ENCODE measurements at regions not wholly inside any gene's neighbourhood (a gene's known extent, or its start where the extent isn't known, plus 50 kb on each side); places are given as distances from the start of the nearest gene placed in this dataset.

GRCh38 chr20:52688345-52688744, 283.8 kb upstream of the TSHZ2 start:
- Histone ChIP-seq H3K36me3 (ENCODE audit: insufficient read depth, low read length) (no peaks in the 10 kb centered on the region), H3K4me2 (ENCODE audit: low read depth, low read length, poor library complexity, severe bottlenecking) (no peak overlapping the region), H3K9me3 (ENCODE audit: insufficient read depth, low read depth, low read length) (no peaks in the 10 kb centered on the region), H3K9me2 (replicated peaks; ENCODE audit: low read depth, low read length) (no peaks in the 10 kb centered on the region), H4K20me1 (ENCODE audit: insufficient read depth, low read length, poor library complexity, severe bottlenecking) (no peaks in the 10 kb centered on the region), H3K4me3 (ENCODE audit: low read length, poor library complexity, severe bottlenecking) (no peak overlapping the region), H3K27me3 (ENCODE audit: insufficient read depth, low read length, poor library complexity, severe bottlenecking) (no peaks in the 10 kb centered on the region), H3K9ac (ENCODE audit: low read depth, low read length, poor library complexity, severe bottlenecking) (no peak overlapping the region), H2AFZ (ENCODE audit: low read length) (no peak overlapping the region), H3K79me2 (ENCODE audit: insufficient read depth, low read length) (no peaks in the 10 kb centered on the region), H3F3A (ENCODE audit: low read depth) (no peaks in the 10 kb centered on the region), H3K4me1 (ENCODE audit: insufficient read depth, low read length, poor library complexity, severe bottlenecking) (no peaks in the 10 kb centered on the region)
- TF ChIP-seq, protein P1, sequence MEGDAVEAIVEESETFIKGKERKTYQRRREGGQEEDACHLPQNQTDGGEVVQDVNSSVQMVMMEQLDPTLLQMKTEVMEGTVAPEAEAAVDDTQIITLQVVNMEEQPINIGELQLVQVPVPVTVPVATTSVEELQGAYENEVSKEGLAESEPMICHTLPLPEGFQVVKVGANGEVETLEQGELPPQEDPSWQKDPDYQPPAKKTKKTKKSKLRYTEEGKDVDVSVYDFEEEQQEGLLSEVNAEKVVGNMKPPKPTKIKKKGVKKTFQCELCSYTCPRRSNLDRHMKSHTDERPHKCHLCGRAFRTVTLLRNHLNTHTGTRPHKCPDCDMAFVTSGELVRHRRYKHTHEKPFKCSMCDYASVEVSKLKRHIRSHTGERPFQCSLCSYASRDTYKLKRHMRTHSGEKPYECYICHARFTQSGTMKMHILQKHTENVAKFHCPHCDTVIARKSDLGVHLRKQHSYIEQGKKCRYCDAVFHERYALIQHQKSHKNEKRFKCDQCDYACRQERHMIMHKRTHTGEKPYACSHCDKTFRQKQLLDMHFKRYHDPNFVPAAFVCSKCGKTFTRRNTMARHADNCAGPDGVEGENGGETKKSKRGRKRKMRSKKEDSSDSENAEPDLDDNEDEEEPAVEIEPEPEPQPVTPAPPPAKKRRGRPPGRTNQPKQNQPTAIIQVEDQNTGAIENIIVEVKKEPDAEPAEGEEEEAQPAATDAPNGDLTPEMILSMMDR (conservative IDR thresholded peaks at IDR 0.05; ENCODE audit: low read length): no peak
- no peak for TF ChIP-seq EZH2phosphoT487 (IDR thresholded peaks at IDR 0.05; ENCODE audit: borderline replicate concordance)

GRCh38 chr20:52684905-52685304, 287.3 kb upstream of the TSHZ2 start:
- H4K20me1 ChIP-seq (ENCODE audit: insufficient read depth, low read length, poor library complexity, severe bottlenecking): no peaks in the 10 kb centered on the region
- TF ChIP-seq, protein P1 (conservative IDR thresholded peaks at IDR 0.05; ENCODE audit: low read length): no peak
- TF ChIP-seq EZH2phosphoT487 (IDR thresholded peaks at IDR 0.05; ENCODE audit: borderline replicate concordance): no peak
- no peaks in the 10 kb centered on the region for H3K4me1 ChIP-seq (ENCODE audit: insufficient read depth, low read length, poor library complexity, severe bottlenecking)
- no peaks in the 10 kb centered on the region for H3K36me3 ChIP-seq (ENCODE audit: insufficient read depth, low read length)
- no peak overlapping the region for H3K9ac ChIP-seq (ENCODE audit: low read depth, low read length, poor library complexity, severe bottlenecking)
- H2AFZ ChIP-seq (ENCODE audit: low read length): no peak overlapping the region
- no peak overlapping the region for H3K4me3 ChIP-seq (ENCODE audit: low read length, poor library complexity, severe bottlenecking)
- no peaks in the 10 kb centered on the region for H3K27me3 ChIP-seq (ENCODE audit: insufficient read depth, low read length, poor library complexity, severe bottlenecking)
- no peaks in the 10 kb centered on the region for H3K79me2 ChIP-seq (ENCODE audit: insufficient read depth, low read length)
- no peaks in the 10 kb centered on the region for H3F3A ChIP-seq (ENCODE audit: low read depth)
- H3K9me2 ChIP-seq (replicated peaks; ENCODE audit: low read depth, low read length): no peaks in the 10 kb centered on the region
- H3K9me3 ChIP-seq (ENCODE audit: insufficient read depth, low read depth, low read length): no peaks in the 10 kb centered on the region
- H3K4me2 ChIP-seq (ENCODE audit: low read depth, low read length, poor library complexity, severe bottlenecking): no peak overlapping the region

- H3K9me3 ChIP-seq (ENCODE audit: insufficient read depth, low read depth, low read length): no peaks in the 10 kb centered on the region
- H4K20me1 ChIP-seq (ENCODE audit: insufficient read depth, low read length, poor library complexity, severe bottlenecking): no peaks in the 10 kb centered on the region
- H3F3A ChIP-seq (ENCODE audit: low read depth): no peaks in the 10 kb centered on the region
- no peaks in the 10 kb centered on the region for H3K27me3 ChIP-seq (ENCODE audit: insufficient read depth, low read length, poor library complexity, severe bottlenecking)
- H3K9ac ChIP-seq (ENCODE audit: low read depth, low read length, poor library complexity, severe bottlenecking): no peak overlapping the region
- no peak overlapping the region for H3K4me2 ChIP-seq (ENCODE audit: low read depth, low read length, poor library complexity, severe bottlenecking)
- TF ChIP-seq, protein P1 (conservative IDR thresholded peaks at IDR 0.05; ENCODE audit: low read length): no peak
- TF ChIP-seq EZH2phosphoT487 (IDR thresholded peaks at IDR 0.05; ENCODE audit: borderline replicate concordance): no peak
- no peaks in the 10 kb centered on the region for H3K4me1 ChIP-seq (ENCODE audit: insufficient read depth, low read length, poor library complexity, severe bottlenecking)
- H3K4me3 ChIP-seq (ENCODE audit: low read length, poor library complexity, severe bottlenecking): no peak overlapping the region
- H2AFZ ChIP-seq (ENCODE audit: low read length): no peak overlapping the region
- no peaks in the 10 kb centered on the region for H3K36me3 ChIP-seq (ENCODE audit: insufficient read depth, low read length)
- H3K9me2 ChIP-seq (replicated peaks; ENCODE audit: low read depth, low read length): no peaks in the 10 kb centered on the region
- no peaks in the 10 kb centered on the region for H3K79me2 ChIP-seq (ENCODE audit: insufficient read depth, low read length)
Observed at GRCh38 chr20:52684176-52684575, 288.0 kb upstream of the TSHZ2 start.
